Adrenal gland (tissue), 5 donors: ENCODE measurements at regions not wholly inside any gene's neighbourhood (a gene's known extent, or its start where the extent isn't known, plus 50 kb on each side); places are given as distances from the start of the nearest gene placed in this dataset.

Experiments
- POLR2A ChIP-seq, 2 donors: fragments of 450-650 bp; IDR thresholded peaks; one replicate each; pipeline ENCODE4 v1.6.1; 2017; ENCODE audit warnings: antibody characterized with exemption in 2 of 2, mild to moderate bottlenecking in 2 of 2, moderate library complexity in 1 of 2
- TF ChIP-seq, protein P1 (sequence below), 6 experiments: fragments of 450-650 bp in 4 of 6; fragments of 200-600 bp in 2 of 6; sonication (generic) in 1 of 6; IDR thresholded peaks; 1 replicate in 5 of 6; 2 replicates in 1 of 6; pipeline versions ENCODE4 v1.5.1 to v1.8.0; 2016 to 2021; ENCODE audit warnings: antibody characterized with exemption in 6 of 6, mild to moderate bottlenecking in 2 of 6, moderate library complexity in 1 of 6
- donor health status: DM: no; HTN: no; CAD: no.

DNA sequence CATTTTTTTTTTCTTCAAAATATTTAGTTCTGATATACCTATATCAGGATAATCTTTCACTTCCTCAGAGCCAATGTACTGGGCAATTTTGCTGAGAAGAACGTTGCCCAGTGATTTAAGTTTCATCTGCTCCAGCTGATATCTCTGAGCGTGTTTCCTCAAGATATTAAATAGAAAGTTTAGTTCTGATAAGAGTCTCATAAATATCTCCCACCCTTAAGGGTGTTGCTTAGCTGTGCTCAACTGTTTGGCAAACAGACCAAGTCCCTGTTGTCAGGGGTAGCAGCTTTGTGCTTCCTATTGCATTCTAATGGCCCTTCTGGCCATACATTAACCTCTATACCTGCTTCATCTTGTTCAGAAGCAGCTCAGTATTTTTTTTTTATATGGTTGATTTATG is 84.7 kb upstream of the GPR141 start:
- TF ChIP-seq POLR2A (IDR thresholded peaks at IDR 0.05): no peak
- TF ChIP-seq, protein P1, sequence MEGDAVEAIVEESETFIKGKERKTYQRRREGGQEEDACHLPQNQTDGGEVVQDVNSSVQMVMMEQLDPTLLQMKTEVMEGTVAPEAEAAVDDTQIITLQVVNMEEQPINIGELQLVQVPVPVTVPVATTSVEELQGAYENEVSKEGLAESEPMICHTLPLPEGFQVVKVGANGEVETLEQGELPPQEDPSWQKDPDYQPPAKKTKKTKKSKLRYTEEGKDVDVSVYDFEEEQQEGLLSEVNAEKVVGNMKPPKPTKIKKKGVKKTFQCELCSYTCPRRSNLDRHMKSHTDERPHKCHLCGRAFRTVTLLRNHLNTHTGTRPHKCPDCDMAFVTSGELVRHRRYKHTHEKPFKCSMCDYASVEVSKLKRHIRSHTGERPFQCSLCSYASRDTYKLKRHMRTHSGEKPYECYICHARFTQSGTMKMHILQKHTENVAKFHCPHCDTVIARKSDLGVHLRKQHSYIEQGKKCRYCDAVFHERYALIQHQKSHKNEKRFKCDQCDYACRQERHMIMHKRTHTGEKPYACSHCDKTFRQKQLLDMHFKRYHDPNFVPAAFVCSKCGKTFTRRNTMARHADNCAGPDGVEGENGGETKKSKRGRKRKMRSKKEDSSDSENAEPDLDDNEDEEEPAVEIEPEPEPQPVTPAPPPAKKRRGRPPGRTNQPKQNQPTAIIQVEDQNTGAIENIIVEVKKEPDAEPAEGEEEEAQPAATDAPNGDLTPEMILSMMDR (IDR thresholded peaks at IDR 0.05): no peak
